NT2/D1 (cell line): ENCODE measurements at regions not wholly inside any gene's neighbourhood (a gene's known extent, or its start where the extent isn't known, plus 50 kb on each side); places are given as distances from the start of the nearest gene placed in this dataset.

Experiments
- SUZ12 ChIP-seq: IDR thresholded peaks from 2 replicates; pipeline ENCODE4 v1.6.1; 2011; ENCODE audit not compliant: insufficient read length, insufficient read depth; ENCODE audit errors: extremely low read depth
- YY1 ChIP-seq: IDR thresholded peaks from 2 replicates; pipeline ENCODE4 v1.6.1; 2011; ENCODE audit not compliant: insufficient read length, insufficient read depth
- ZNF274 ChIP-seq: IDR thresholded peaks from 2 replicates; pipeline ENCODE4 v1.6.1; 2011; ENCODE audit warnings: mild to moderate bottlenecking, low read depth, low read length

- TF ChIP-seq ZNF274 (no peak), SUZ12 (no peak), YY1 (no peak)
Measured at GRCh38 chr12:132390287-132391076, 61.1 kb upstream of the GALNT9 start.
